IMR-90 (cell line): ENCODE measurements at regions not wholly inside any gene's neighbourhood (a gene's known extent, or its start where the extent isn't known, plus 50 kb on each side); places are given as distances from the start of the nearest gene placed in this dataset.

ENCODE experiments used
- ATAC-seq: fragments of 200-7000 bp; cut with Tn5 transposase; 2 replicates; pipeline ENCODE4 v1.9.1; 2020; ENCODE audit warnings: low read depth, mild to moderate bottlenecking, moderate library complexity
- BruUV-seq: library from RNA; stranded (reverse); fragments of 400-500 nt; replicated peaks from 2 replicates; lab custom pipeline; 2021; lab: Mats Ljungman, UMichigan
- CTCF ChIA-PET: fragments of 300-600 bp; formaldehyde crosslinking; extraction: SDS; loops from one replicate; lab custom pipeline; 2021; ENCODE audit warnings: antibody characterized with exemption; lab: Yijun Ruan, JAX
- POLR2A ChIA-PET: fragments of 300-600 bp; sonication (Branson Sonifier 250); formaldehyde crosslinking; loops from one replicate; lab custom pipeline; 2022; ENCODE audit warnings: antibody characterized with exemption; ENCODE audit not compliant: unreplicated experiment; lab: Charles Lee
- DNase-seq: peaks from one replicate; pipeline ENCODE4 v3.0.0; 2013
- H2AFZ ChIP-seq: replicated peaks from 2 replicates; pipeline ENCODE3; 2013; ENCODE audit warnings: low read length, mild to moderate bottlenecking; ENCODE audit not compliant: poor library complexity
- H2AK5ac ChIP-seq: 2 replicates; pipeline ENCODE4 v1.6.1; 2013; ENCODE audit warnings: low read depth, low read length, inconsistent platforms
- H2AK9ac ChIP-seq: replicated peaks from 2 replicates; pipeline ENCODE3; 2013; ENCODE audit warnings: mild to moderate bottlenecking, low read depth, low read length, moderate library complexity; ENCODE audit not compliant: poor library complexity
- H2BK120ac ChIP-seq: 2 replicates; pipeline ENCODE4 v1.6.1; 2013; ENCODE audit warnings: low read depth, low read length, inconsistent platforms
- H2BK15ac ChIP-seq: 3 replicates; pipeline ENCODE4 v1.6.1; 2013; ENCODE audit warnings: low read depth, low read length, inconsistent platforms
- H2BK20ac ChIP-seq: 2 replicates; pipeline ENCODE4 v1.6.1; 2013; ENCODE audit warnings: low read depth, mild to moderate bottlenecking, inconsistent platforms, low read length, moderate library complexity
- H2BK5ac ChIP-seq: 2 replicates; pipeline ENCODE4 v1.6.1; 2013; ENCODE audit warnings: mild to moderate bottlenecking, low read depth, low read length, inconsistent platforms; ENCODE audit not compliant: poor library complexity, severe bottlenecking
- H3K14ac ChIP-seq: replicated peaks from 2 replicates; pipeline ENCODE4 v1.6.1; 2013; ENCODE audit warnings: low read depth, low read length, inconsistent platforms
- H3K18ac ChIP-seq: 2 replicates; pipeline ENCODE4 v1.6.1; 2013; ENCODE audit warnings: low read depth, low read length, control low read depth
- H3K23ac ChIP-seq: 2 replicates; pipeline ENCODE4 v1.6.1; 2013; ENCODE audit warnings: low read depth, low read length, inconsistent platforms
- H3K27ac ChIP-seq: 2 replicates; pipeline ENCODE4 v1.5.1; 2013; ENCODE audit warnings: mild to moderate bottlenecking, control low read depth, low read length; ENCODE audit not compliant: insufficient read depth
- H3K27me3 ChIP-seq: 2 replicates; pipeline ENCODE4 v1.6.1; 2013; ENCODE audit warnings: low read length; ENCODE audit not compliant: control insufficient read depth, insufficient read depth
- H3K36me3 ChIP-seq: 2 replicates; pipeline ENCODE4 v1.6.1; 2013; ENCODE audit warnings: low read length, mixed read lengths; ENCODE audit not compliant: control insufficient read depth, insufficient read depth
- H3K4ac ChIP-seq: 2 replicates; pipeline ENCODE4 v1.6.1; 2013; ENCODE audit warnings: low read depth, low read length, inconsistent platforms
- H3K4me1 ChIP-seq: 2 replicates; pipeline ENCODE4 v1.6.1; 2013; ENCODE audit warnings: low read length, mixed read lengths; ENCODE audit not compliant: control insufficient read depth, insufficient read depth
- H3K4me2 ChIP-seq: 2 replicates; pipeline ENCODE4 v1.6.1; 2013; ENCODE audit warnings: low read depth, mild to moderate bottlenecking, control low read depth, low read length, moderate library complexity
- H3K4me3 ChIP-seq: 2 replicates; pipeline ENCODE4 v1.5.1; 2013; ENCODE audit warnings: low read depth, mild to moderate bottlenecking, control low read depth, low read length, moderate library complexity; ENCODE audit not compliant: insufficient read depth
- H3K56ac ChIP-seq: 2 replicates; pipeline ENCODE4 v1.6.1; 2013; ENCODE audit warnings: low read length, inconsistent platforms; ENCODE audit not compliant: insufficient read depth; ENCODE audit errors: extremely low read depth
- H3K79me1 ChIP-seq, 2 experiments: 2 replicates each; pipeline ENCODE4 v1.6.1; 2013; ENCODE audit warnings: low read length in 2 of 2, inconsistent platforms in 1 of 2, low read depth in 1 of 2
- H3K9ac ChIP-seq: 2 replicates; pipeline ENCODE4 v1.6.1; 2013; ENCODE audit warnings: low read depth, low read length, control low read depth
- H3K9me1 ChIP-seq: 2 replicates; pipeline ENCODE4 v1.6.1; 2013; ENCODE audit warnings: low read length, inconsistent platforms; ENCODE audit not compliant: insufficient read depth
- H3K9me3 ChIP-seq: 2 replicates; pipeline ENCODE4 v1.6.1; 2013; ENCODE audit warnings: low read length; ENCODE audit not compliant: control insufficient read depth, insufficient read depth
- H4K20me1 ChIP-seq: 2 replicates; pipeline ENCODE4 v1.6.1; 2013; ENCODE audit warnings: low read length, inconsistent platforms; ENCODE audit not compliant: insufficient read depth
- H4K5ac ChIP-seq: 2 replicates; pipeline ENCODE4 v1.6.1; 2013; ENCODE audit warnings: mild to moderate bottlenecking, low read depth, low read length, control low read depth
- H4K8ac ChIP-seq, 2 experiments: 2 replicates each; pipeline ENCODE4 v1.6.1; 2013; ENCODE audit warnings: low read depth in 2 of 2, low read length in 2 of 2, control low read depth in 1 of 2, inconsistent platforms in 1 of 2
- H4K91ac ChIP-seq: 2 replicates; pipeline ENCODE4 v1.6.1; 2013; ENCODE audit warnings: low read depth, low read length, inconsistent platforms; ENCODE audit not compliant: insufficient read depth
- BHLHE40 ChIP-seq: fragments of 150-350 bp; IDR thresholded peaks from 2 replicates; pipeline ENCODE4 v1.6.1; 2016; ENCODE audit warnings: mild to moderate bottlenecking, low read depth, low read length
- CEBPB ChIP-seq: IDR thresholded peaks from 2 replicates; pipeline ENCODE4 v1.6.1; 2012; ENCODE audit warnings: low read depth, low read length, improper control_type of control experiment
- CHD1 ChIP-seq: IDR thresholded peaks from 2 replicates; pipeline ENCODE4 v1.6.1; 2012; ENCODE audit warnings: low read depth, low read length, improper control_type of control experiment
- CTCF ChIP-seq: conservative IDR thresholded peaks from 2 replicates; pipeline ENCODE4 v1.5.1; 2012; ENCODE audit warnings: mild to moderate bottlenecking, low read depth, low read length, improper control_type of control experiment
- ELK1 ChIP-seq: fragments of 150-350 bp; IDR thresholded peaks from 2 replicates; pipeline ENCODE4 v1.6.1; 2016; ENCODE audit warnings: low read depth, mild to moderate bottlenecking, low read length, moderate library complexity, borderline replicate concordance
- FOS ChIP-seq: fragments of 150-350 bp; IDR thresholded peaks from 2 replicates; pipeline ENCODE4 v1.6.1; 2016; ENCODE audit warnings: low read depth, low read length
- MAFK ChIP-seq: IDR thresholded peaks from 2 replicates; pipeline ENCODE4 v1.6.1; 2012; ENCODE audit warnings: low read depth, low read length, improper control_type of control experiment
- MAZ ChIP-seq: IDR thresholded peaks from 2 replicates; pipeline ENCODE4 v1.6.1; 2012; ENCODE audit warnings: low read depth, mild to moderate bottlenecking, low read length, improper control_type of control experiment, moderate library complexity, borderline replicate concordance
- MXI1 ChIP-seq: IDR thresholded peaks from 2 replicates; pipeline ENCODE4 v1.6.1; 2012; ENCODE audit warnings: low read depth, mild to moderate bottlenecking, low read length, moderate library complexity, borderline replicate concordance
- NFE2L2 ChIP-seq: fragments of 150-350 bp; IDR thresholded peaks from 2 replicates; pipeline ENCODE4 v1.6.1; 2016; ENCODE audit warnings: low read depth, mild to moderate bottlenecking, low read length
- POLR2A ChIP-seq: IDR thresholded peaks from 2 replicates; pipeline ENCODE4 v1.6.1; 2012; ENCODE audit warnings: mild to moderate bottlenecking, low read depth, low read length
- RAD21 ChIP-seq: IDR thresholded peaks from 2 replicates; pipeline ENCODE4 v1.6.1; 2012; ENCODE audit warnings: low read length, improper control_type of control experiment
- RCOR1 ChIP-seq: IDR thresholded peaks from 2 replicates; pipeline ENCODE4 v1.6.1; 2012; ENCODE audit warnings: mild to moderate bottlenecking, low read length, improper control_type of control experiment; ENCODE audit not compliant: insufficient replicate concordance
- RFX5 ChIP-seq: IDR thresholded peaks from 2 replicates; pipeline ENCODE4 v1.8.0; 2012; ENCODE audit warnings: low read depth, mild to moderate bottlenecking, low read length, moderate library complexity
- SMC3 ChIP-seq: fragments of 150-350 bp; IDR thresholded peaks from 2 replicates; pipeline ENCODE4 v1.6.1; 2016; ENCODE audit warnings: low read depth, mild to moderate bottlenecking, antibody characterized with exemption, low read length, moderate library complexity
- USF2 ChIP-seq: fragments of 150-350 bp; IDR thresholded peaks from 2 replicates; pipeline ENCODE4 v1.6.1; 2017; ENCODE audit warnings: mild to moderate bottlenecking, antibody characterized with exemption, low read length, low read depth
- WGBS, 2 experiments: methylation state at CpG; one replicate each; pipeline versions ENCODE4 v1.1.5 to v1.1.7; 2013; ENCODE audit warnings: missing lambda C conversion rate in 2 of 2; ENCODE audit not compliant: insufficient read length in 1 of 2; ENCODE audit errors: extremely low coverage in 2 of 2; 5-methylcytosine and 5-hydroxymethylcytosine counted together
- dilution Hi-C: fragments of 300-500 bp; cut with HindIII; formaldehyde crosslinking; loops from one replicate; pipeline ENCODE4 v1.14.3; 2018; ENCODE audit warnings: low sequenced_read_pairs; ENCODE audit not compliant: unreplicated experiment
- in situ Hi-C: fragments of 300-500 bp; cut with MboI; formaldehyde crosslinking; loops from 3 replicates; pipeline ENCODE4 v1.14.3; 2019; ENCODE audit warnings: low sequenced_read_pairs, inconsistent platforms, mixed read lengths
- intact Hi-C: fragments of 100-400 bp; cut with micrococcal nuclease; formaldehyde crosslinking; loops from 2 replicates; pipeline ENCODE4 v1.10.0; 2022

GRCh38 chr2:176769021-176769420, 443.6 kb upstream of the HNRNPA3 start:
- intact Hi-C loops = no loop called here
- in situ Hi-C loops = no loop called here
- H4K5ac ChIP-seq = no peak overlapping the region
- H2AFZ ChIP-seq = no peak overlapping the region
- H2BK20ac ChIP-seq = no peak overlapping the region
- no peak overlapping the region for H4K8ac ChIP-seq
- H3K4me1 ChIP-seq = no peaks in the 10 kb centered on the region
- BruUV-seq = no TSS peak
- H4K91ac ChIP-seq = no peak overlapping the region
- DNase-seq (no peak), ATAC-seq (no peak)
- WGBS, 2 experiments = 25% methylated on average over 1 of the region's 3 CpGs; no CpG with 5 or more reads in 1 of the 2 experiments
- no peak overlapping the region for H3K4ac ChIP-seq
- no peaks in the 10 kb centered on the region for H4K20me1 ChIP-seq
- H3K4me2 ChIP-seq = no peak overlapping the region
- H3K9ac ChIP-seq = no peak overlapping the region
- H3K27ac ChIP-seq = no peak overlapping the region
- H3K36me3 ChIP-seq = no peaks in the 10 kb centered on the region
- H3K14ac ChIP-seq = no peak overlapping the region
- H3K27me3 ChIP-seq = no peaks in the 10 kb centered on the region
- H2AK9ac ChIP-seq = no peak overlapping the region
- no peak overlapping the region for H3K18ac ChIP-seq
- H3K4me3 ChIP-seq = no peak overlapping the region
- H3K9me1 ChIP-seq = no peaks in the 10 kb centered on the region
- H3K79me1 ChIP-seq = no peaks in the 10 kb centered on the region
- TF ChIP-seq FOS = no peak
- no peak for TF ChIP-seq ELK1
- TF ChIP-seq CTCF = no peak
- no peak for TF ChIP-seq BHLHE40
- TF ChIP-seq USF2 = no peak
- TF ChIP-seq CEBPB = no peak
- no peak for TF ChIP-seq MXI1
- no peak for TF ChIP-seq POLR2A
- TF ChIP-seq RAD21 = no peak
- no peak for TF ChIP-seq NFE2L2
- no peak for TF ChIP-seq RCOR1
- no peak for TF ChIP-seq MAFK
- TF ChIP-seq RFX5 = no peak
- TF ChIP-seq CHD1 = no peak
- no peak for TF ChIP-seq MAZ
- no peak for TF ChIP-seq SMC3
- no peak overlapping the region for H2AK5ac ChIP-seq
- ChIA-PET CTCF (no interaction called here), POLR2A (no interaction called here)
- no peak overlapping the region for H3K56ac ChIP-seq
- no peaks in the 10 kb centered on the region for H3K9me3 ChIP-seq
- no peak overlapping the region for H3K23ac ChIP-seq
- H2BK120ac ChIP-seq = no peak overlapping the region
- H2BK5ac ChIP-seq = no peak overlapping the region
- dilution Hi-C loops = no loop called here
- no peak overlapping the region for H2BK15ac ChIP-seq
